GM13976 (cell line): ENCODE measurements at regions not wholly inside any gene's neighbourhood (a gene's known extent, or its start where the extent isn't known, plus 50 kb on each side); places are given as distances from the start of the nearest gene placed in this dataset.

Source experiments
- DNase-seq: peaks from one replicate; pipeline ENCODE4 v3.0.0; 2012; ENCODE audit warnings: low spot score
- CTCF ChIP-seq: IDR thresholded peaks from 2 replicates; pipeline ENCODE4 v1.5.1; 2012; ENCODE audit warnings: borderline replicate concordance, mild to moderate bottlenecking; ENCODE audit not compliant: insufficient read depth; ENCODE audit errors: extremely low read depth, missing control alignments, control extremely low read depth
- in situ Hi-C: fragments of 300-500 bp; cut with MboI; formaldehyde crosslinking; loops from one replicate; pipeline ENCODE4 v1.12.0; 2022; ENCODE audit warnings: low sequenced_read_pairs, mixed read lengths, inconsistent platforms; ENCODE audit not compliant: unreplicated experiment

GRCh38 chr1:54460351-54460750 lies 54.2 kb upstream of the SSBP3 start:
- in situ Hi-C loops = no loop called here
- DNase-seq = no peak
- no peak for TF ChIP-seq CTCF

GRCh38 chr1:54459726-54460191 lies 53.6 kb upstream of the SSBP3 start:
- in situ Hi-C loops = no loop called here
- no peak for TF ChIP-seq CTCF
- no peak for DNase-seq

GRCh38 chr1:54459140-54459539 lies 52.9 kb upstream of the SSBP3 start:
- in situ Hi-C loops = no loop called here
- TF ChIP-seq CTCF = no peak
- no peak for DNase-seq

GRCh38 chr1:54456921-54457529 lies 50.8 kb upstream of the SSBP3 start:
- DNase-seq = no peak
- in situ Hi-C loops = no loop called here
- no peak for TF ChIP-seq CTCF

GRCh38 chr1:54456361-54456760 lies 50.2 kb upstream of the SSBP3 start:
- TF ChIP-seq CTCF = no peak
- DNase-seq = no peak
- in situ Hi-C loops = no loop called here
